Panc1 (cell line): ENCODE measurements at regions not wholly inside any gene's neighbourhood (a gene's known extent, or its start where the extent isn't known, plus 50 kb on each side); places are given as distances from the start of the nearest gene placed in this dataset.

Experiments
- POLR2AphosphoS5 ChIP-seq: IDR thresholded peaks from 2 replicates; pipeline ENCODE4 v1.6.1; 2012; ENCODE audit warnings: mild to moderate bottlenecking, low read depth, low read length, moderate library complexity
- SIN3A ChIP-seq: IDR thresholded peaks from 2 replicates; pipeline ENCODE4 v1.6.1; 2012; ENCODE audit warnings: low read depth, mild to moderate bottlenecking, low read length, moderate library complexity, borderline replicate concordance; ENCODE audit not compliant: insufficient read depth
- TF ChIP-seq, protein P1 (sequence below): fragments of 450-650 bp; IDR thresholded peaks from 2 replicates; pipeline ENCODE4 v1.5.1; 2017; ENCODE audit warnings: mild to moderate bottlenecking

DNA sequence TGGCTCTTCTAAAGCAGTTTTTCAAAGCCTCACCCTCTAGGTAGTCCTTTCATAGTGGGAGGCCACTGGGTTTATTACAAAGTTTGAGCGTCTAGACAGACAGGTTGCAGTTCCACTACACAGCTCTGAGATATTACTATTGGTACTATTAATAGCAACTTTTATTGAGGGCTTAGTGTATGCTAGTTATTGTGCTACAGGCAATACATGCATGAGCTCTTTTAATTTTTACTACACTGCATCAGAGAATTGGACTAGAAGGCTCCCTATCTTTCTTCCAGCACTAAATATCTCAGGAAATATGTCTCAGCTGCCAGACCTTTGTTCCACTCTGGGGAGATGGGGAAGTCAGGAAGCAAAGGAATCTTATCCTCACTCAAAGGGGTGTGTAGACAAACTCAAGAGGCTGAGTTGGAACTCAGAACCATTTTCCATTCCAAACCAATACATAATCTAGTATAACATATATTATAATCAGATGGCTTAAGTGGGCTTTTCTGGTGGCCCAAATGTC is 161.8 kb upstream of the SLC38A2 start:
- TF ChIP-seq, protein P1, sequence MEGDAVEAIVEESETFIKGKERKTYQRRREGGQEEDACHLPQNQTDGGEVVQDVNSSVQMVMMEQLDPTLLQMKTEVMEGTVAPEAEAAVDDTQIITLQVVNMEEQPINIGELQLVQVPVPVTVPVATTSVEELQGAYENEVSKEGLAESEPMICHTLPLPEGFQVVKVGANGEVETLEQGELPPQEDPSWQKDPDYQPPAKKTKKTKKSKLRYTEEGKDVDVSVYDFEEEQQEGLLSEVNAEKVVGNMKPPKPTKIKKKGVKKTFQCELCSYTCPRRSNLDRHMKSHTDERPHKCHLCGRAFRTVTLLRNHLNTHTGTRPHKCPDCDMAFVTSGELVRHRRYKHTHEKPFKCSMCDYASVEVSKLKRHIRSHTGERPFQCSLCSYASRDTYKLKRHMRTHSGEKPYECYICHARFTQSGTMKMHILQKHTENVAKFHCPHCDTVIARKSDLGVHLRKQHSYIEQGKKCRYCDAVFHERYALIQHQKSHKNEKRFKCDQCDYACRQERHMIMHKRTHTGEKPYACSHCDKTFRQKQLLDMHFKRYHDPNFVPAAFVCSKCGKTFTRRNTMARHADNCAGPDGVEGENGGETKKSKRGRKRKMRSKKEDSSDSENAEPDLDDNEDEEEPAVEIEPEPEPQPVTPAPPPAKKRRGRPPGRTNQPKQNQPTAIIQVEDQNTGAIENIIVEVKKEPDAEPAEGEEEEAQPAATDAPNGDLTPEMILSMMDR = no peak
- TF ChIP-seq SIN3A (no peak), POLR2AphosphoS5 (no peak)
